Daoy (cell line): ENCODE measurements at regions not wholly inside any gene's neighbourhood (a gene's known extent, or its start where the extent isn't known, plus 50 kb on each side); places are given as distances from the start of the nearest gene placed in this dataset.
"Not testable (repeated sequence)": the region's sequence is repeated elsewhere in the genome, so short reads cannot be mapped to it uniquely, and the experiment has no call there.

ENCODE experiments used
- DNase-seq: peaks from one replicate; pipeline ENCODE4 v3.0.0-alpha.2; 2015; ENCODE audit warnings: low read depth

GRCh38 chr21:5065240-5066211 lies 5455.9 kb upstream of the TPTE start:
- DNase-seq, result not testable (repeated sequence)

GRCh38 chr21:5066682-5067251 lies 5454.6 kb upstream of the TPTE start:
- not testable (repeated sequence) for DNase-seq

- not testable (repeated sequence) for DNase-seq
Measured at GRCh38 chr21:5067326-5068048, 5453.9 kb upstream of the TPTE start.

- DNase-seq, result not testable (repeated sequence)
Measured at GRCh38 chr21:5068649-5069048, 5452.7 kb upstream of the TPTE start.

- not testable (repeated sequence) for DNase-seq
Measured at GRCh38 chr21:5071180-5071579, 5450.2 kb upstream of the TPTE start.

- not testable (repeated sequence) for DNase-seq
Measured at GRCh38 chr21:5076854-5077253, 5444.5 kb upstream of the TPTE start.

GRCh38 chr21:5079361-5079760 lies 5442.0 kb upstream of the TPTE start:
- DNase-seq, result not testable (repeated sequence)

GRCh38 chr21:5080015-5080414 lies 5441.4 kb upstream of the TPTE start:
- DNase-seq, result not testable (repeated sequence)

GRCh38 chr21:5084246-5084645 lies 5437.1 kb upstream of the TPTE start:
- not testable (repeated sequence) for DNase-seq

- not testable (repeated sequence) for DNase-seq
Measured at GRCh38 chr21:5085456-5085855, 5435.9 kb upstream of the TPTE start.

GRCh38 chr21:5086416-5086815 lies 5435.0 kb upstream of the TPTE start:
- not testable (repeated sequence) for DNase-seq

GRCh38 chr21:5088820-5089219 lies 5432.6 kb upstream of the TPTE start:
- DNase-seq, result not testable (repeated sequence)

- not testable (repeated sequence) for DNase-seq
Measured at GRCh38 chr21:5089399-5090089, 5431.8 kb upstream of the TPTE start.

- DNase-seq, result not testable (repeated sequence)
Measured at GRCh38 chr21:5090132-5091079, 5431.0 kb upstream of the TPTE start.

- not testable (repeated sequence) for DNase-seq
Measured at GRCh38 chr21:5091274-5091673, 5430.1 kb upstream of the TPTE start.

- DNase-seq, result not testable (repeated sequence)
Measured at GRCh38 chr21:5095628-5096027, 5425.8 kb upstream of the TPTE start.

GRCh38 chr21:5098010-5098743 lies 5423.2 kb upstream of the TPTE start:
- not testable (repeated sequence) for DNase-seq

- DNase-seq, result not testable (repeated sequence)
Measured at GRCh38 chr21:5100604-5101174, 5420.7 kb upstream of the TPTE start.

GRCh38 chr21:5101749-5102148 lies 5419.6 kb upstream of the TPTE start:
- peak; percentile 41 for DNase-seq
